HG02870 (cell line): ENCODE measurements at regions not wholly inside any gene's neighbourhood (a gene's known extent, or its start where the extent isn't known, plus 50 kb on each side); places are given as distances from the start of the nearest gene placed in this dataset.
"Not testable (repeated sequence)": the region's sequence is repeated elsewhere in the genome, so short reads cannot be mapped to it uniquely, and the experiment has no call there.

Experiments
- ATAC-seq: cut with Tn5 transposase; IDR thresholded peaks from one replicate; pipeline ENCODE4 v1.9.1; 2021; ENCODE audit warnings: mild to moderate bottlenecking, moderate library complexity; ENCODE audit not compliant: unreplicated experiment

- not testable (repeated sequence) for ATAC-seq
Measured at GRCh38 chr2:89280536-89280935, 589.1 kb downstream of the RPIA start.

DNA sequence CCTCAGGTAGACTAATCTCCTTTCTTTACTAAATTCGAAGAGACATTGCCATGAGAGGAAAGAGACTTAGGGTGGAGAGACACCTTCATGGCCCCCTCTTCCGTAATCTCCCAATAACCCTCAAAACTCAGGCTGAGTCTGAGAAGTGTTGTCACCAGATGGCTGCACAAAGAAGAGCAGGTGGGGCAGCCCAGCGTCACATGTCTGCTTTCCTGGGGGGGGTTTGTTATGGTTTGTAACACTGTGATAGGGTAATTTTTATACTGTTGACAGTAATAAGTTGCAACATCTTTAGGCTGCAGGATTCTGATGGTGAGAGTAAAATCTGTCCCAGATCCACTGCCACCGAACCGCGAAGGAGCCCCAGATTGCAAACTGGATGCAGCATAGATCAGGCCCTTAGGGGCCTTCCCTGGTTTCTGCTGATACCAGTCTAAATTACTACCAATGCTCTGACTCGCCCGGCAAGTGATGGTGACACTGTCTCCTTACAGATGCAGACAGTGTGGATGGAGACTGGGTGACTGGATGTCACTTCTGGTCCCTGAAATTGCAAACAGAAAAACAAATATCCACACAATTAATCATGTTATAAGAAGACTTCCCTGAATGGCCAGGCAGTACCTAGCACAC lies 595.1 kb downstream of the RPIA start:
- not testable (repeated sequence) for ATAC-seq

- not testable (repeated sequence) for ATAC-seq
Measured at GRCh38 chr2:89287084-89287483, 595.6 kb downstream of the RPIA start.

- not testable (repeated sequence) for ATAC-seq
Measured at GRCh38 chr2:89291717-89292298, 600.3 kb downstream of the RPIA start.

DNA sequence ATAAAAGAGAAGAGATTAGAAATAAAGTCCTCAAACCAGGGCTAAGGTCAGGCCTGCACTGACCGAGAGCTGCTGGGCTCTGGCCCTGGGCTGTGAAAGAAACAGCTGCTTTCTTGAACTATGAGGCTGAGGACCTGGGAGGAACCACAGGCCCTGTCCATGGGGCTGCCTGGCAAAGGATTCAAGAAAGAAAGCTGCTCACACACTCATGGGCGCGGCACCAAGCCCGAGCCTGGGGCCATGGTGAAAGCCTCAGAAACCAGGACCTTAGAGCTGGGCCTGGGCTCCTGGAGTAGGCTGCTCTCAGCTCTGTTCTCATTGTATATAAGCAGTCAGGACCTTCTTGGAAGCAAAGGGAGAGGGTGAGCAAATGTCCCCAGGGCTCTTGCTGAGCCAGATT lies 601.9 kb downstream of the RPIA start:
- ATAC-seq: not testable (repeated sequence)

DNA sequence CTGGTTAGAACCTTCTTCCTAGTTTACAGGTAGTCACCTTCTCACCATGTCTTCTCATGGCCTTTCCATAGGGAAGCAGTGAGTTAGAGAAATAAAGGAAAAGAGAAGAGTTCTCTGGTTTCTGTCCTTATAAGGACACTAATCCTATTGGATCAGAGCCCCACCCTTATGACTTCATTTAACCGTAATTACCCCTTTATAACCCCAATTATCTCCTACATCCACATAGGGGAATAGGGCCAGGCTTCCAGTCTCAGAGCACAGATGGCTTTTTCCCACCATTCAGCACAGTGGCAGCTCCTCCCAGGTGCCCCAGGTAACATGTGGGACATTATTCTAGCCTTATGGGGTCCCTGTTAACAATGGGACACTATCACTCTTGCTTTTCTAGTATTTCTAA lies 602.9 kb downstream of the RPIA start:
- ATAC-seq: not testable (repeated sequence)

DNA sequence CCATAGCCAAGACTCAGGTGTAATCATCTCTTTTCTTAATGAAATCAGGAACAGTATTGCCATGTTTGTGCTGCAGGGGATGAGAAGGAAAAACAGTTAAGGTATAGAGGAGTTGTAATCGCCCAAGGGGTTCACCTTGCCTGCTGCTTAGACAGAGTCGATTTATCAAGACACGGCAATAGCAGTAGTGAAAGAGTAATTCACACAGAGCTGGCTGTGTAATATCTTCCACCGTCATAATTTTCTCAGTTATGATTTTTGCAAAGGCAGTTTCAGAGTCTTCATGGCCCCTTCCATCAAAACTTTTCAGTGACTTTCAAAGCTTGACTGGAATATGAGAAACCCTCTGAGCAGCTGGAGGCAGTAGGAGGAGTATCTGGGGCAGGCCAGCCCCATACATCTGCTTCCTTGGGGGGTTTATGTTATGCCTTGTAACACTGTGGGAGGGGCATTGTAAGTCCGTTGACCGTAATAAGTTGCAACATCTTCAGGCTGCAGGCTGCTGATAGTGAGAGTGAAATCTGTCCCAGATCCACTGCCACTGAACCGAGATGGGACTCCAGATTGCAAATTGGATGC lies 605.4 kb downstream of the RPIA start:
- ATAC-seq: peak; percentile 50

GRCh38 chr2:89299196-89299595 lies 607.7 kb downstream of the RPIA start:
- ATAC-seq: peak; percentile 70

GRCh38 chr2:89305623-89306022 lies 614.1 kb downstream of the RPIA start:
- ATAC-seq: not testable (repeated sequence)

DNA sequence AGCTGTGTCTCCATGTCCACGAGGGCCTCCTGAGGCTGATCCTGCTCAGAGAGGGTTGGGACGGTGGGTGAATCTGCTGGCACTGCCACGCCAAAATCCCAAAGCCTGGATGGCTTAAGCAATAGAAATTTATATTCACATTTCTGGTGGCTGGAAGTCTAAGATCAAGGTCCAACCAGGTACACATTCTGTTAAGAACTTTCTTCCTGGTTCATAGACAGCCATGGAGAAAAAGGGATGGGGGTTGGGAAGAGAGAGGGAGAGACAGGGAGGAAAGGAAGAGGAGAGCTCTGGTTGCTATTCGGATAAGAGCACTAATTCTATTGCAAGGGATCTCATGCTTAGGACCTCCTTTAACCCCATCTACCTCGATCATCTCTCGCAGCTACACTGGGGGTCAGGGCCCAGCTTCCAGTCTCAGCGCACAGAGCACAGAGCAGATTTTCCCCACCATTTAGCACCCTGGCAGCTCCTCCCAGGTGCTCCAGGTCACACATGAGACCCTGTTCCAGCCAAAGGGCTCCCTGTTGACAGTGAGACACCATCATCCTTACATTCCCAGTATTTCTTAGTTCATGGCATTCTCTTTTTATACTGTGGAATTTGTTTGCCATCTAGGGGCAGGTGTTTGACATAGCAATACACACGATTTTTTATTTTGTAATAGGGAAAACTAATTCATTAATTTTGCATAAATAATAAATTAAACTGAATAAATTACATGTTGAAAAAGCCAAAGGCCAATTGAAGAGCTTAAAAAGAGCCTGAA lies 615.6 kb downstream of the RPIA start:
- not testable (repeated sequence) for ATAC-seq

GRCh38 chr2:89318990-89319389 lies 627.5 kb downstream of the RPIA start:
- ATAC-seq: peak; percentile 57

- not testable (repeated sequence) for ATAC-seq
Measured at GRCh38 chr2:89325894-89326293, 634.4 kb downstream of the RPIA start.

DNA sequence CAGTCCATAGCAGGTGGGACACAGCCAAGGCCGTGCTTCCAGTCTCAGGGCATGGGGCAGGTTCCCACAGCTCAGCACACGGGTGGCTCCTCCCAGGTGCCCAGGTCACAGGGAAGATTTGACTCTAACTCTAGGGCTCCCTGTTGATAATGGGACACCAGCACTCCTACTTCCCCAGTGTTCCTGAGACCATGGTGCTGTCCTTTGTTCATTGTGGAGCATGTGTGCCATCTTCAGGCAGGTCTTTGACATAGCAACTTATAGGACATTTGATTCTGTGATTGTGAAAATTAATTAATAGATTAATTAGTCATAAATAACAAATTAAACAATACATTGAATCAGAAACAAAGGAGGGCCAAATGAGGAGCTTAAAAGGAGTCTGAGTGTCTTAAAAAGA lies 635.0 kb downstream of the RPIA start:
- not testable (repeated sequence) for ATAC-seq

- ATAC-seq: not testable (repeated sequence)
Measured at GRCh38 chr2:89328790-89329189, 637.3 kb downstream of the RPIA start.
